MM.1S (cell line): ENCODE measurements at regions not wholly inside any gene's neighbourhood (a gene's known extent, or its start where the extent isn't known, plus 50 kb on each side); places are given as distances from the start of the nearest gene placed in this dataset.

Experiments
- DNase-seq: peaks from one replicate; pipeline ENCODE4 v3.0.0-alpha.2; 2015
- H2AFZ ChIP-seq: fragments of 300-600 bp; sonication (generic); 2 replicates; pipeline ENCODE4 v1.6.0; 2016; ENCODE audit warnings: antibody characterized with exemption, low read length
- H3F3A ChIP-seq: fragments of 300-600 bp; sonication (generic); 2 replicates; pipeline ENCODE4 v1.6.1; 2016; ENCODE audit warnings: mild to moderate bottlenecking, antibody characterized with exemption, low read length, moderate library complexity, mixed read lengths; ENCODE audit not compliant: insufficient read depth
- H3K27ac ChIP-seq: fragments of 300-600 bp; sonication (generic); 2 replicates; pipeline ENCODE4 v1.5.1; 2016; ENCODE audit warnings: mild to moderate bottlenecking, low read length
- H3K27me3 ChIP-seq: fragments of 300-600 bp; sonication (generic); replicated peaks from 2 replicates; pipeline ENCODE4 v1.6.0; 2016; ENCODE audit warnings: low read length; ENCODE audit not compliant: insufficient read depth
- H3K36me3 ChIP-seq: fragments of 300-600 bp; sonication (generic); replicated peaks from 2 replicates; pipeline ENCODE4 v1.6.1; 2016; ENCODE audit warnings: mild to moderate bottlenecking, low read length, mixed read lengths; ENCODE audit not compliant: insufficient read depth
- H3K4me1 ChIP-seq: fragments of 300-600 bp; sonication (generic); 2 replicates; pipeline ENCODE4 v1.6.1; 2016; ENCODE audit warnings: low read length, mixed read lengths
- H3K4me2 ChIP-seq: fragments of 300-600 bp; sonication (generic); 2 replicates; pipeline ENCODE4 v1.6.0; 2016; ENCODE audit warnings: low read depth, low read length
- H3K4me3 ChIP-seq: fragments of 300-600 bp; sonication (generic); 2 replicates; pipeline ENCODE4 v1.5.1; 2016; ENCODE audit warnings: low read length, mixed read lengths
- H3K79me2 ChIP-seq: fragments of 300-600 bp; sonication (generic); 2 replicates; pipeline ENCODE4 v1.6.1; 2016; ENCODE audit warnings: mixed run types, low read length, mixed read lengths
- H3K9ac ChIP-seq: fragments of 300-600 bp; sonication (generic); 2 replicates; pipeline ENCODE4 v1.6.1; 2016; ENCODE audit warnings: low read length, mixed read lengths
- H3K9me2 ChIP-seq: fragments of 300-600 bp; sonication (generic); replicated peaks from 2 replicates; pipeline ENCODE4 v1.6.1; 2016; ENCODE audit warnings: mild to moderate bottlenecking, low read length, mixed read lengths; ENCODE audit not compliant: insufficient read depth
- H3K9me3 ChIP-seq: fragments of 300-600 bp; sonication (generic); replicated peaks from 2 replicates; pipeline ENCODE4 v1.6.1; 2016; ENCODE audit warnings: mild to moderate bottlenecking, low read length, mixed read lengths; ENCODE audit not compliant: insufficient read depth
- H4K20me1 ChIP-seq: fragments of 300-600 bp; sonication (generic); 2 replicates; pipeline ENCODE4 v1.6.1; 2016; ENCODE audit warnings: mild to moderate bottlenecking, low read length, moderate library complexity, mixed read lengths; ENCODE audit not compliant: insufficient read depth
- CTCF ChIP-seq: fragments of 300-600 bp; sonication (generic); IDR thresholded peaks from 2 replicates; pipeline ENCODE4 v1.5.1; 2016; ENCODE audit warnings: antibody characterized with exemption, low read length, mixed read lengths
- EZH2 ChIP-seq: fragments of 300-600 bp; sonication (generic); optimal IDR thresholded peaks from 2 replicates; pipeline ENCODE3; 2017; ENCODE audit warnings: low read depth, mild to moderate bottlenecking, antibody characterized with exemption, low read length, mixed read lengths
- EZH2phosphoT487 ChIP-seq: fragments of 300-600 bp; sonication (generic); IDR thresholded peaks from 2 replicates; pipeline ENCODE4 v1.6.1; 2018; ENCODE audit warnings: antibody characterized with exemption, low read length

GRCh38 chr5:28328681-28329080, 1290.3 kb upstream of the CDH9 start:
- DNase-seq = no peak
- Histone ChIP-seq H3K9me2 (no peaks in the 10 kb centered on the region), H3K4me2 (no peak overlapping the region), H3K9me3 (no peaks in the 10 kb centered on the region), H3K4me3 (no peak overlapping the region), H3K36me3 (no peaks in the 10 kb centered on the region), H2AFZ (no peak overlapping the region), H3K27me3 (no peaks in the 10 kb centered on the region), H3K27ac (no peak overlapping the region), H3K9ac (no peak overlapping the region), H3K79me2 (no peaks in the 10 kb centered on the region), H4K20me1 (no peaks in the 10 kb centered on the region), H3F3A (no peaks in the 10 kb centered on the region), H3K4me1 (no peaks in the 10 kb centered on the region)
- TF ChIP-seq EZH2 = no peak
- TF ChIP-seq CTCF = no peak
- TF ChIP-seq EZH2phosphoT487 = no peak

GRCh38 chr5:28324174-28324573, 1285.8 kb upstream of the CDH9 start:
- Histone ChIP-seq H3K4me1 (no peaks in the 10 kb centered on the region), H3K4me2 (no peak overlapping the region), H3K9me3 (no peaks in the 10 kb centered on the region), H3K27ac (no peak overlapping the region), H3K9me2 (no peaks in the 10 kb centered on the region), H4K20me1 (no peaks in the 10 kb centered on the region), H3F3A (no peaks in the 10 kb centered on the region), H3K9ac (no peak overlapping the region), H3K79me2 (no peaks in the 10 kb centered on the region), H3K27me3 (no peaks in the 10 kb centered on the region), H2AFZ (no peak overlapping the region), H3K36me3 (no peaks in the 10 kb centered on the region), H3K4me3 (no peak overlapping the region)
- DNase-seq = no peak
- no peak for TF ChIP-seq CTCF
- TF ChIP-seq EZH2 = no peak
- no peak for TF ChIP-seq EZH2phosphoT487

GRCh38 chr5:28313953-28314352, 1275.6 kb upstream of the CDH9 start:
- no peak for TF ChIP-seq EZH2
- no peak for TF ChIP-seq CTCF
- TF ChIP-seq EZH2phosphoT487 = no peak
- no peaks in the 10 kb centered on the region for H3K9me3 ChIP-seq
- no peaks in the 10 kb centered on the region for H3K4me1 ChIP-seq
- no peaks in the 10 kb centered on the region for H3K36me3 ChIP-seq
- H3K4me3 ChIP-seq = no peak overlapping the region
- H2AFZ ChIP-seq = no peak overlapping the region
- H3K9ac ChIP-seq = no peak overlapping the region
- no peak overlapping the region for H3K4me2 ChIP-seq
- no peaks in the 10 kb centered on the region for H4K20me1 ChIP-seq
- H3F3A ChIP-seq = no peaks in the 10 kb centered on the region
- H3K27me3 ChIP-seq = no peaks in the 10 kb centered on the region
- DNase-seq = no peak
- no peaks in the 10 kb centered on the region for H3K79me2 ChIP-seq
- H3K27ac ChIP-seq = no peak overlapping the region
- H3K9me2 ChIP-seq = no peaks in the 10 kb centered on the region
